Natural killer cell (primary cell): ENCODE measurements at regions not wholly inside any gene's neighbourhood (a gene's known extent, or its start where the extent isn't known, plus 50 kb on each side); places are given as distances from the start of the nearest gene placed in this dataset.

Experiments used
- ATAC-seq, 3 donors: fragments of 150-1000 bp in 2 of 3; fragments of 200-7000 bp in 1 of 3; cut with Tn5 transposase; 1 replicate in 1 of 3; 2 replicates in 2 of 3; pipeline ENCODE4 v1.10.0; 2021; ENCODE audit warnings: mild to moderate bottlenecking in 2 of 3, moderate library complexity in 2 of 3
- DNase-seq, 2 donors: peaks; one replicate each; pipeline versions ENCODE4 v3.0.0 to v3.0.0-alpha.2; 2013 to 2021; ENCODE audit warnings: mixed read lengths in 1 of 2
- H3K27ac ChIP-seq: one replicate; pipeline ENCODE4 v1.5.1; 2013; ENCODE audit warnings: mild to moderate bottlenecking, low read length
- H3K27me3 ChIP-seq: one replicate; pipeline ENCODE4 v1.6.1; 2013; ENCODE audit warnings: low read length; ENCODE audit not compliant: control insufficient read depth, insufficient read depth
- H3K36me3 ChIP-seq: one replicate; pipeline ENCODE4 v1.6.1; 2013; ENCODE audit warnings: low read length; ENCODE audit not compliant: control insufficient read depth, insufficient read depth
- H3K4me1 ChIP-seq: one replicate; pipeline ENCODE4 v1.6.1; 2013; ENCODE audit warnings: low read length; ENCODE audit not compliant: control insufficient read depth, insufficient read depth
- H3K4me3 ChIP-seq: one replicate; pipeline ENCODE4 v1.5.1; 2013; ENCODE audit warnings: low read length
- H3K9me3 ChIP-seq: one replicate; pipeline ENCODE4 v1.6.1; 2013; ENCODE audit warnings: low read length; ENCODE audit not compliant: control insufficient read depth, insufficient read depth
- H3K27ac Mint-ChIP-seq, 2 donors: one replicate each; pipeline ENCODE4 v1.8.0; 2022; ENCODE audit warnings: mild to moderate bottlenecking in 2 of 2, mixed read lengths in 2 of 2, moderate library complexity in 1 of 2
- H3K27me3 Mint-ChIP-seq, 2 donors: one replicate each; pipeline ENCODE4 v1.8.0; 2022; ENCODE audit warnings: low read depth in 2 of 2, mixed read lengths in 2 of 2
- H3K36me3 Mint-ChIP-seq: one replicate; pipeline ENCODE4 v1.8.0; 2022; ENCODE audit warnings: mixed read lengths
- H3K4me1 Mint-ChIP-seq, 2 donors: one replicate each; pipeline ENCODE4 v1.8.0; 2022; ENCODE audit warnings: mixed read lengths in 2 of 2
- H3K4me3 Mint-ChIP-seq: one replicate; pipeline ENCODE4 v1.8.0; 2022; ENCODE audit warnings: mild to moderate bottlenecking, moderate library complexity, mixed read lengths
- H3K9me3 Mint-ChIP-seq, 2 donors: one replicate each; pipeline ENCODE4 v1.8.0; 2022; ENCODE audit warnings: mixed read lengths in 2 of 2
- WGBS: methylation state at CpG from one replicate; pipeline ENCODE4 v1.1.7; 2013; ENCODE audit warnings: missing lambda C conversion rate; ENCODE audit not compliant: insufficient coverage; 5-methylcytosine and 5-hydroxymethylcytosine counted together
- intact Hi-C: fragments of 100-400 bp; cut with micrococcal nuclease; formaldehyde crosslinking; loops from one replicate; pipeline ENCODE4 v1.14.2; 2022
- TF ChIP-seq, protein P1 (sequence below): fragments of 200-600 bp; IDR thresholded peaks from one replicate; pipeline ENCODE4 v1.8.0; 2022; ENCODE audit warnings: antibody characterized with exemption

DNA sequence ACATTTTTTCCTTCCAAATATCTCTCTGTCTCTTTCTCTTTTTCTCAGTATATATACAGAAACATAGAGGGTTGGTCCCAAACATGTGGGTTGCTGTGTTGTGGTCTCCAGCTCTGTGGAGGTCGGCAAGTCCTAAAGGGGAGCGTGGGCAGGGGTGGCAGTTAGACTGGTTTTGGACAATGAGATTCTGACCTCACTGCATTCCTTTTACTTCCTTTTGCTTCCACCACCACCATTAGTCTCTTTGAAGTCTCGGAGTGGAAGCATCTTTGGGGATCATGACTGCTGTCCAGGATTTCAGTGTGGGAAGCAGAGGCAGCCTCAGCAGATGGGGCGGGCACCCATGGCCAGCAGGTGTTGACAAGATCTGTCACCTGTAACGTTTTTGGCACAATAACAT, 1091.8 kb downstream of the RAPGEF2 start:
- Mint-ChIP-seq H3K4me1 (no peaks in the 10 kb centered on the region), H3K27ac (no peak overlapping the region), H3K9me3 (peaks cover 5 to 10% of the 10 kb centered on the region in 2 donors), H3K4me3 (no peak overlapping the region), H3K36me3 (peaks cover 4% of the 10 kb centered on the region), H3K27me3 (no peaks in the 10 kb centered on the region)
- Histone ChIP-seq H3K4me3 (no peak overlapping the region), H3K9me3 (no peaks in the 10 kb centered on the region), H3K4me1 (no peaks in the 10 kb centered on the region), H3K27me3 (no peaks in the 10 kb centered on the region), H3K36me3 (no peaks in the 10 kb centered on the region), H3K27ac (no peak overlapping the region)
- DNase-seq (no peak), ATAC-seq (no peak)
- 89% methylated on average over 2 of the region's 5 CpGs for WGBS
- TF ChIP-seq, protein P1, sequence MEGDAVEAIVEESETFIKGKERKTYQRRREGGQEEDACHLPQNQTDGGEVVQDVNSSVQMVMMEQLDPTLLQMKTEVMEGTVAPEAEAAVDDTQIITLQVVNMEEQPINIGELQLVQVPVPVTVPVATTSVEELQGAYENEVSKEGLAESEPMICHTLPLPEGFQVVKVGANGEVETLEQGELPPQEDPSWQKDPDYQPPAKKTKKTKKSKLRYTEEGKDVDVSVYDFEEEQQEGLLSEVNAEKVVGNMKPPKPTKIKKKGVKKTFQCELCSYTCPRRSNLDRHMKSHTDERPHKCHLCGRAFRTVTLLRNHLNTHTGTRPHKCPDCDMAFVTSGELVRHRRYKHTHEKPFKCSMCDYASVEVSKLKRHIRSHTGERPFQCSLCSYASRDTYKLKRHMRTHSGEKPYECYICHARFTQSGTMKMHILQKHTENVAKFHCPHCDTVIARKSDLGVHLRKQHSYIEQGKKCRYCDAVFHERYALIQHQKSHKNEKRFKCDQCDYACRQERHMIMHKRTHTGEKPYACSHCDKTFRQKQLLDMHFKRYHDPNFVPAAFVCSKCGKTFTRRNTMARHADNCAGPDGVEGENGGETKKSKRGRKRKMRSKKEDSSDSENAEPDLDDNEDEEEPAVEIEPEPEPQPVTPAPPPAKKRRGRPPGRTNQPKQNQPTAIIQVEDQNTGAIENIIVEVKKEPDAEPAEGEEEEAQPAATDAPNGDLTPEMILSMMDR, result no peak
- intact Hi-C loops, result no loop called here

DNA sequence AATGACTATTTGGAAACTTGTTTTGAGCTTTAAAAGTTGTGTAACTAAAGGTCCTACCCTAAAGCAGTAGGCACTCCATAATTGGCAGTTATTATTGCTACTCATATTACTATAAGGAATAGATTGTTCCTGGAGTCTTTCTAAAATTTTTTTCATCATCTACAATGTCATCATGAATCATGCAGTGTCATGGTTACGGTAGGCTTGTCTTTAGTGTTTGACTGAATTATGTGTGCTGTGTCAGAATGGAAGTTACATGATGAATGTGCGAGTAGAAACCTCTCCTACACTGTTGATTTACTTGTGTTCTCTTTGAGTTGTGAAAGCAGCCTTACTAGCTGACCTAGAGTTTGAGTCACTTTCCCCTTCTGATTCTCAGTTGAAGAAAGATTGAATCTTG, 1099.9 kb downstream of the RAPGEF2 start:
- Mint-ChIP-seq H3K36me3 (peaks cover 8% of the 10 kb centered on the region), H3K4me1 (no peaks in the 10 kb centered on the region), H3K9me3 (peaks cover 19 to 24% of the 10 kb centered on the region in 2 donors), H3K4me3 (no peak overlapping the region), H3K27ac (no peak overlapping the region), H3K27me3 (no peaks in the 10 kb centered on the region)
- ATAC-seq, result no peak
- Histone ChIP-seq H3K27ac (no peak overlapping the region), H3K4me1 (no peaks in the 10 kb centered on the region), H3K27me3 (no peaks in the 10 kb centered on the region), H3K36me3 (no peaks in the 10 kb centered on the region), H3K4me3 (no peak overlapping the region), H3K9me3 (no peaks in the 10 kb centered on the region)
- DNase-seq, result no peak
- intact Hi-C loops, result no loop called here
- TF ChIP-seq, protein P1, result no peak
- WGBS, result no CpG with 5 or more reads among the region's 2 CpGs

DNA sequence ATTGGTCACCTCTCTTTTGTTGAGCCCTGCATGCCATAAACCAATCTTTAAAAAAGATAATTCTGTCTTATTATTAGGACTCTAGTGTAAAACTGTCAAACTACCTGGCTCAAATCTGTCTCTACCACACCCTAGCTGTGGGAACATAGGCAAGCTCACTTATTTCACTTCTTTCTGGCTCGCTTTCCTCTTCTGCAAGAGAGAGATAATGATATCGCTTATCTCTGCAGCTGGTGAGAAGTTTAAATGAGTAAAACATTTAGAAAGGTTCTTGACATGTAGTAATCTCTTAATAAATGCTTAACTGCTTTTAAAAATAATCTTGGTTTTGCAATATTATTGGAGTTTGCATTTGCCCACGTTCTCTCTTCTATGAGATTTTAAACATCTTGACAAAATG, 1109.2 kb downstream of the RAPGEF2 start:
- Histone ChIP-seq H3K4me1 (no peaks in the 10 kb centered on the region), H3K27ac (no peak overlapping the region), H3K36me3 (no peaks in the 10 kb centered on the region), H3K9me3 (no peaks in the 10 kb centered on the region), H3K27me3 (no peaks in the 10 kb centered on the region), H3K4me3 (no peak overlapping the region)
- no peak for DNase-seq
- TF ChIP-seq, protein P1, result no peak
- no peak overlapping the region for H3K27ac Mint-ChIP-seq
- no peaks in the 10 kb centered on the region for H3K4me1 Mint-ChIP-seq
- no peaks in the 10 kb centered on the region for H3K27me3 Mint-ChIP-seq
- H3K36me3 Mint-ChIP-seq, result no peaks in the 10 kb centered on the region
- ATAC-seq, result no peak
- intact Hi-C loops, result no loop called here
- WGBS, result no CpG with 5 or more reads among the region's 3 CpGs
- H3K4me3 Mint-ChIP-seq, result no peak overlapping the region
- peaks cover 15 to 16% of the 10 kb centered on the region in 2 donors for H3K9me3 Mint-ChIP-seq

DNA sequence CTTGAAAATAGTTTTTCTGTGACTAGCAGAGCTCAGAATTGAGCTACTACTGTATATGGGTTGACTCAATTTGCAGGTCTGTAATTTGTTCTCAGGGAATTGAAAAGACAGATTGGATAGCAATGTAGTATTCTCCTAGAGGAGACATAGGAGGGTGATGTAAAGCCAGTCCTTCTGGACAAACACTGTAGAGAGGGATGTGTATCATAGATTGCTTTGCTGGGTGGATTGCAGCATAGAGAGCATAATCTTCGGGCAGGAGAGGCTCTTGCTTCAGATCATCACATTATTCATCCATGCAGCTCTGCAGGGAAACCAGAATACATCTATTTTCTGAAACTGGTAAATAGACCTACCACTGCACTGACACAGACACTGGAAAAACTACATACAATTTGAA, 1110.5 kb downstream of the RAPGEF2 start:
- Histone ChIP-seq H3K27me3 (no peaks in the 10 kb centered on the region), H3K4me1 (no peaks in the 10 kb centered on the region), H3K9me3 (no peaks in the 10 kb centered on the region), H3K4me3 (no peak overlapping the region), H3K27ac (no peak overlapping the region), H3K36me3 (no peaks in the 10 kb centered on the region)
- DNase-seq (no peak), ATAC-seq (no peak)
- no peak overlapping the region for H3K4me3 Mint-ChIP-seq
- TF ChIP-seq, protein P1, result no peak
- H3K36me3 Mint-ChIP-seq, result peaks cover 11% of the 10 kb centered on the region
- intact Hi-C loops, result no loop called here
- no peaks in the 10 kb centered on the region for H3K4me1 Mint-ChIP-seq
- H3K27ac Mint-ChIP-seq, result no peak overlapping the region
- peaks cover 24 to 25% of the 10 kb centered on the region in 2 donors for H3K9me3 Mint-ChIP-seq
- no peaks in the 10 kb centered on the region for H3K27me3 Mint-ChIP-seq
- WGBS, result 60% methylated on average over 1 of the region's 1 CpG
